GM12891 (cell line): ENCODE measurements at regions not wholly inside any gene's neighbourhood (a gene's known extent, or its start where the extent isn't known, plus 50 kb on each side); places are given as distances from the start of the nearest gene placed in this dataset.

ENCODE experiments used
- DNase-seq: peaks from one replicate; pipeline ENCODE4 v3.0.0; 2011; ENCODE audit warnings: low spot score; ENCODE audit not compliant: insufficient read length
- FAIRE-seq: peaks from 2 replicates; lab custom pipeline; 2011; peaks lifted over from hg19 to GRCh38; lab: Jason Lieb, UNC
- PAX5 ChIP-seq: IDR thresholded peaks from 2 replicates; pipeline ENCODE4 v1.6.1; 2011; ENCODE audit warnings: low read length, moderate library complexity, mild to moderate bottlenecking; ENCODE audit not compliant: insufficient read depth, severe bottlenecking
- POLR2A ChIP-seq: IDR thresholded peaks from 2 replicates; pipeline ENCODE4 v1.6.1; 2011; ENCODE audit warnings: low read depth, low read length, control low read depth
- POLR2AphosphoS5 ChIP-seq: IDR thresholded peaks from 2 replicates; pipeline ENCODE4 v1.6.1; 2011; ENCODE audit warnings: low read depth, low read length, control low read depth
- POU2F2 ChIP-seq: IDR thresholded peaks from 2 replicates; pipeline ENCODE4 v1.6.1; 2011; ENCODE audit warnings: low read depth, mild to moderate bottlenecking, control low read depth, low read length, moderate library complexity
- SPI1 ChIP-seq: IDR thresholded peaks from 2 replicates; pipeline ENCODE4 v1.6.1; 2011; ENCODE audit warnings: low read depth, low read length, control low read depth
- TAF1 ChIP-seq: IDR thresholded peaks from 2 replicates; pipeline ENCODE4 v1.6.1; 2011; ENCODE audit warnings: low read depth, low read length, control low read depth

DNA sequence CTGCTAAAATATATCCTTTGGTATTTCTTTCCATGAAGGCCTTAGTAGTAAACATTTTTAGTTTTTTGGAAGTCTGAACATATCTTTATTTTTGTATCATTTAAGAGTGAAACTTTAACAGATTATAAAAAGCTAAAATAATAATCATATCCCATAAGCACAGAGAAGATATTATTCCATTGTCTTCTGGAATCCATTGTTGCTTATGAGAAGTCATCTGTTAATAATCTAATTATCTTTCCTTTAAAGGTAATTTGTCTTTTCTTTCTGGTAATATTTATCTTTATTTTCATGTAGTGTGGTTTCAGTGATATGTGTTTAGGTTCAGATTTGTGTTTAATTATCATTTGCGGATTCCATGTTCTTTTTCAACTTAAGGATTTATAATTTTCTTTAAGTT is 261.7 kb downstream of the MSRB3 start:
- DNase-seq = no peak
- FAIRE-seq = no peak
- TF ChIP-seq POU2F2 (no peak), TAF1 (no peak), PAX5 (no peak), SPI1 (no peak), POLR2A (no peak), POLR2AphosphoS5 (no peak)

DNA sequence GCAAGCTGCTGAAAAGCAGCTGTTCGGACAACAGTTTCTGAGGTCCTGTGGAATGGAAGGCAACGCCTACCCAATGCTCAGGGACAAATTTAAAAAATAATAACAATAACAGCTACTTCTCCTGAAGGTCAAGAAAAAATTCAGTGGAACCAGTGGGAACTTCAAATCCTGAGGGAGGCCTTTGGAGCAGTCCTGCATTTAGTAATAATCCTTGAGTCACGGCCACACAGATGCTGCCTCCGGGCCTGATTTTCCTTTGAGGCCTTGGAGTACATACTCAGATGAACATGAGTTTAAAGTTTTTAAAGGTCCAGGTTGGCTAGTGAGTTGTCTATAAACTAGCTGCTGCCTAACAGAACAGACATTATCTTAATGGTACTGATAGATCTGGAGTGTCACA is 268.0 kb downstream of the MSRB3 start:
- FAIRE-seq = no peak
- TF ChIP-seq POLR2AphosphoS5 (no peak), POU2F2 (no peak), POLR2A (no peak), TAF1 (no peak)
- DNase-seq = no peak

DNA sequence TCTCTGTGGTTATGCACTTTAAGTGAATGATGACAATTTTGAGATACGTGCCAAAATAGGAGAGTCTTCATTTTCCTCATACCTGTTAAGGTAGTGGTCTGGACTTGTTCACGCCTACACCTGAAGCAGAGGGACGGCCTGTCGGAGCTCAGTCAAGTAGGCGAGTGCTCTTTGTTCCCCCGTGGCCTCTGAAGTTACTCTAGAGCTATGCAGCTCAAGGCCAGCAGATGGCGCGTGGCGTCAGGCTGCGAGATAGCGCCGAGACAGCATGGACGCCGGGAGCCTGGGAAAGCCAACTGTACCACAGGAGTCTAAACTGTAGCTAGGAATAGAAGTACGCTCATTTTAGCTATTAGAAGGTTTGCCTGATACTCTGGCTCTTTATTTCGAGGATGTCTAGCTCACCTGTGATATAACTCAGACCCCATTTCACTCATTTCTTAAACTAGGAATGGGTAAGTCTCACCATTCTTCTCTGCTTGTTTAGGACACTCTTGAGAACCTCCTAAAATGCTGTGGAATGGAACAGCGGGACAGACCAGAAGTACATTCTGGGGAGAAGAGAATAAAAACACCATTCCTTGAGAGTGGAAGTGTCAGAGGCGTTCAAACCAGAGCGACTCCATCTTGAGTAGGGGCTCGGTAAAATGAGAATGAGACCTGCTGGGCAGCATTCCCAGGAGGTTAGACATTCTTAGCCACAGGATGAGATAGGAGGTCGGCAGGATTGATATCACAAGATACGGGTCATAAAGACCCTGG is 267.4 kb upstream of the HMGA2 start:
- DNase-seq (peak; percentile 60), FAIRE-seq (peak; percentile 80)
- TF ChIP-seq POU2F2 (peak; percentile 27; the same call in 1 of the 2 replicates), TAF1 (no peak)

DNA sequence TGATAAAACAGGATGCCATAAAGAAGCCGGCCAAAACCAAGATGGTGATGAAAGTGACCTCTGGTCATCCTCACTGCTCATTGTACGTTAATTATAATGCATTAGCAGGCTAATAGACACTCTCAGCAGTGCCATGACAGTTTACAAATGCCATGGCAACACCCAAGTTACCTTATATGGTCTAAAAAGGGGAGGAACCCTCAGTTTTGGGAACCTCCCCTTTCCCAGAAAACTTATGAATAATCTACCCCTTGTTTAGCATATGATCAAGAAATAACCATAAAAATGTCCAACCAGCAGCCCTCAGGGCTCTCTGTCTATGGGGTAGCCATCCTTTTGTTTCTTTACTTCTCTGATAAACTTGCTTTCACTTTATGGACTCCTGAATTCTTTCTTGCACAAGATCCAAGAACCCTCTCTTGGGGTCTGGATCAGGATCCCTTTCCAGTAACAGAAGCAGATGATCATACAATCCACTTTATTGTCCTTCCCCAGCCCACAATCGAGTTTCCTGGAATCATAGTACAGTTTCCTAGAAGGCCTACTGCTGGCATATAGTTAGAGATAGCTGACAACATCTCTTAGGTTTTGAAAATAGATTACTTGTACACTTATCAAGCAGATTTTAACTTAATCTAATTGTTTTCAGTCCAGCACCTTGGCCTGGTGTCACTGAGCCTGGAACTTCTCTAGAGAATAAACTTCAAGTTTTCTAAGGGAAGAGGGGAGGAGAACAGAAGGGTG is 266.7 kb upstream of the HMGA2 start:
- FAIRE-seq = no peak

DNA sequence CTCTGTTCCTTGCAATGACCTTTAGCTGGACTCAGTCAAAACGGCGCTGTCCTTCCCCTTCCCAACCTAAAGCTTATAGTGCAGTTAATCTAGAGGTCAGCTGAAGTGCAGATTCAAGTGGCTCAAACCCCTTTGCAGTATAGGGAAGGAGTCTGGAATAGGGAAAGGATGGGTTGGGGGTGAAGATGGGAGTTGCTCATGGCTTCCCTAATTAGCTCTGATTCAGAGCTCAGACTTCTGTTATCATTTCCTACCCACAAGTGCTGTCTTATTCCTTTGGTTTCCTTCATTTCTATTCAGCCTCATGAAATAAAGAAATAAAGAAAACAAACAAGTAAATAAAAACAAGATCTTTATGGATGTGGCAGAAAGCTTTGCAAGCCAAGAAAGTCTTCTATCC is 264.0 kb upstream of the HMGA2 start:
- DNase-seq (no peak), FAIRE-seq (no peak)
- no peak for TF ChIP-seq POLR2A
- TF ChIP-seq TAF1 = no peak
- TF ChIP-seq SPI1 = no peak
- TF ChIP-seq POLR2AphosphoS5 = no peak
- TF ChIP-seq PAX5 = no peak
- no peak for TF ChIP-seq POU2F2

More for the DNA sequence above, 266.7 kb upstream of the HMGA2 start:
- no peak for DNase-seq
- TF ChIP-seq TAF1 (no peak), POLR2AphosphoS5 (no peak), POLR2A (no peak), SPI1 (no peak), POU2F2 (no peak), PAX5 (no peak)

DNA sequence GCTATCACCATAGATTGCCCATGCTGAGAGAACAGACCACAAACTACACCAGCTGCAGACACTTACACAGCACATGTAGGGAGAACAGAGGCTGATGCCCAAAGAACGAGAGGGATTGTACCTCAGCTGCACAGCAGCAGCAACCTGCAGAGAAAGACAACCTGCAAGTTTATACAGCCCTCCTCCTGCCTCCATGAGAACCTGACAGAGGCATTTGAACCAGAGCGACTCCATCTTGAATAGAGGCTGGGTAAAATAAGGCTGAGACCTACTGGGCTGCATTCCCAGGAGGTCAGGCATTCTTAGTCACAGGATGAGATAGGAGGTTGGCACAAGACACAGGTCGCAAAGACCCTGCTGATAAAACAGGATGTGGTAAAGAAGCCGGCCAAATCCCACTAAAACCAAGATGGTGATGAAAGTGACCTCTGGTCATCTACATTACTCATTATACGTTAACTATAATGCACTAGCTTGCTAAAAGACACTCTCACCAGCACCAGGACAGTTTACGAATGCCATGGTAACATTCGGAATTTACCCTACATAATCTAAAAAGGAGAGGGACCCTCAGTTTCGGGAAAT is 262.4 kb upstream of the HMGA2 start:
- DNase-seq (no peak), FAIRE-seq (no peak)
- TF ChIP-seq SPI1 (no peak), POLR2AphosphoS5 (no peak), POLR2A (no peak), PAX5 (no peak), TAF1 (no peak), POU2F2 (no peak)

DNA sequence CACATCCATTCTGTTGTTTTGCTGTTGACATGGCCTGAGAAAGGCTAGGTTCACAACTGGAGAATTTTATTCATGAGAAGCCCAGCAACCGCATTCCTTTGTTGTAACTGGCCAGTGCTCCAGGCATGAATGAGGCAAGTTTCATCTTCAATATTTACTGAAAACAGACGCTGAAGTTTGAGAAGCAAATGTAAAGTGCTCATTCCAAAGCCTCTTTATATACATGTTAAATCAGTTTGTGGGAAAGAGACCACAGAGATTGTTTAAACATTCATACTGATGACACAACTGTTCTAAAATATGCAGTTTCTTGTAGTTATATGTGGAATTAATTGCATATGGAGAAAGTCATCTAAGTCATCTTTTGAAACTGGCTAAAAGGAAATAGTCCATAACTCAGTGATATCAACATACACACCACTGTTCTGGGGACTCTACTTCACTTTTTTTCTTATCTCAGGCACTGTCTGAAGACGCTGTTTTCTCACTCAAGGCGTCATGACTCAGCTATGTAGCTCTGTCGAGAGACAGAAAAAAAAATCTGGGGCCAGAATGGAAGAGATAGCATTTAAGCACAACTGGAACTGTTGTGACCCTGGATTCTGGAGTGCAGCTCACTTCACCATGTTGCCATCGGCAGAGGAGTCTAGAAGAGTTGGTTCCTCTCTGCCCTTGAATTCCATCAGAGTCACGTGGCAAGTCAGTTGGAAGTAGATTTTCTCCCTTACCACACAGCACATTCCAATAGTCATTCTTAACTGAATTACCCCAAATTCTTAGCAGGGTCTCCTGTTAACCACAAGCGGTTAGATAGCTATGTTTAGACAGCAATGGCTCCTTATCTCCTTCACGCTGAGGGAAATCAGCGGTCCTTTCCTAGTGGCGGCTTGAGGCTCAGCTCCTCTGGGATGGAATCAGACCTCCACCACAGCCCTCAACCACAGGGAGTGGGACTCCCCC is 258.4 kb upstream of the HMGA2 start:
- DNase-seq (no peak), FAIRE-seq (no peak)
- TF ChIP-seq TAF1 (no peak), PAX5 (no peak), POLR2A (no peak), POU2F2 (no peak), SPI1 (no peak), POLR2AphosphoS5 (no peak)

DNA sequence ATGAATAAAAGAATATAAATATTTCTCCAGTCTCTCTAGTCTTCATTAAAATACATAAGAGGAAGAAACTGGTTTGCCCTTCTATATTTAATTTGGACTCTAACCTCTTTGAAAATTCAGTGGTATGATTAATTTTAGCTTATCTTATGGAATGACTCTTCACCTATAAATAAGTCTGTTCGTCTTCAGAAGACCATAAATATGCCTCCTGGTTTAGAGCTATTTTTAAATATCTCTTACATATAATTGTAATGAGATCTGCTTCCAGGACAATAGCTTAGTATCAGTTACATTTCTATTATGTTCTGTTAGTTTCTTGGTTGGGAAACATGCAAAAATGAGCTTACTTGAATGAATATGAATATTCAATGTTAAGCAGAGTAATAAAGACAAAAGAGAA is 257.5 kb upstream of the HMGA2 start:
- FAIRE-seq (no peak), DNase-seq (no peak)

More for the DNA sequence above, 257.5 kb upstream of the HMGA2 start:
- no peak for TF ChIP-seq POU2F2
- TF ChIP-seq POLR2A = no peak
- TF ChIP-seq SPI1 = no peak
- TF ChIP-seq TAF1 = no peak
- no peak for TF ChIP-seq PAX5
- TF ChIP-seq POLR2AphosphoS5 = no peak
